ENCODE measurements at regions not wholly inside any gene's neighbourhood (a gene's known extent, or its start where the extent isn't known, plus 50 kb on each side); places are given as distances from the start of the nearest gene placed in this dataset.

GRCh38 chr12:59844750-59845149 lies 248.9 kb downstream of the SLC16A7 start:
- TF ChIP-seq FOXM1 (IDR thresholded peaks at IDR 0.05; ENCODE audit: borderline replicate concordance) (no peak), ELF4 (IDR thresholded peaks at IDR 0.05) (no peak), L3MBTL2 (conservative IDR thresholded peaks at IDR 0.05) (no peak), BHLHE40 (IDR thresholded peaks at IDR 0.05; ENCODE audit: borderline replicate concordance) (no peak), NFRKB (IDR thresholded peaks at IDR 0.05) (no peak), PKNOX1 (IDR thresholded peaks at IDR 0.05) (no peak)

Measured in HEK293T (cell line).